CD14-positive monocyte (primary cell): ENCODE measurements at regions not wholly inside any gene's neighbourhood (a gene's known extent, or its start where the extent isn't known, plus 50 kb on each side); places are given as distances from the start of the nearest gene placed in this dataset.

ENCODE experiments used
- DNase-seq, 3 donors: peaks; one replicate each; pipeline ENCODE4 v3.0.0-alpha.2; 2011 to 2022
- H2AFZ ChIP-seq: 2 replicates; pipeline ENCODE4 v1.6.0; 2012; ENCODE audit warnings: mild to moderate bottlenecking, low read depth, low read length, inconsistent platforms; ENCODE audit not compliant: insufficient read depth, poor library complexity, severe bottlenecking
- H3K27ac ChIP-seq, 2 donors: 1 replicate in 1 of 2; 2 replicates in 1 of 2; pipeline ENCODE4 v1.5.1; 2012 to 2013; ENCODE audit warnings: low read length in 2 of 2, control low read depth in 1 of 2, inconsistent platforms in 1 of 2, low read depth in 1 of 2, mild to moderate bottlenecking in 1 of 2
- H3K27me3 ChIP-seq, 2 donors: one replicate each; pipeline versions ENCODE4 v1.6.0 to v1.6.1; 2011 to 2013; ENCODE audit warnings: low read length in 2 of 2; ENCODE audit not compliant: control insufficient read depth in 2 of 2, insufficient read depth in 2 of 2
- H3K36me3 ChIP-seq, 2 donors: replicated peaks in 1 of 2; 1 replicate in 1 of 2; 2 replicates in 1 of 2; pipeline versions ENCODE4 v1.5.1 to v1.6.1; 2012 to 2013; ENCODE audit warnings: low read length in 2 of 2, control low read depth in 1 of 2, inconsistent platforms in 1 of 2, mild to moderate bottlenecking in 1 of 2; ENCODE audit not compliant: insufficient read depth in 2 of 2, control insufficient read depth in 1 of 2
- H3K4me1 ChIP-seq, 2 donors: 1 replicate in 1 of 2; 2 replicates in 1 of 2; pipeline versions ENCODE4 v1.5.1 to v1.6.1; 2012 to 2013; ENCODE audit warnings: low read length in 2 of 2, control low read depth in 1 of 2, inconsistent platforms in 1 of 2, mild to moderate bottlenecking in 1 of 2, moderate library complexity in 1 of 2; ENCODE audit not compliant: insufficient read depth in 2 of 2, control insufficient read depth in 1 of 2
- H3K4me2 ChIP-seq: replicated peaks from 2 replicates; pipeline ENCODE3; 2012; ENCODE audit warnings: low read length, moderate library complexity, mild to moderate bottlenecking; ENCODE audit not compliant: poor library complexity, severe bottlenecking; ENCODE audit errors: extremely low read depth
- H3K4me3 ChIP-seq, 3 experiments: fragments of 200-600 bp in 1 of 3; sonication (generic) in 1 of 3; replicated peaks in 1 of 3; 1 replicate in 2 of 3; 2 replicates in 1 of 3; pipeline ENCODE4 v1.5.1; 2011 to 2013; ENCODE audit warnings: low read length in 3 of 3, mild to moderate bottlenecking in 3 of 3, control low read depth in 2 of 3, low read depth in 2 of 3, inconsistent platforms in 1 of 3, moderate library complexity in 1 of 3
- H3K79me2 ChIP-seq: 2 replicates; pipeline ENCODE4 v1.6.0; 2012; ENCODE audit warnings: mild to moderate bottlenecking, control low read depth, inconsistent platforms, low read length, moderate library complexity; ENCODE audit not compliant: insufficient read depth
- H3K9ac ChIP-seq: 2 replicates; pipeline ENCODE4 v1.6.0; 2017; ENCODE audit warnings: low read length, mild to moderate bottlenecking; ENCODE audit not compliant: insufficient read depth, poor library complexity, severe bottlenecking
- H3K9me3 ChIP-seq, 2 donors: replicated peaks in 1 of 2; 1 replicate in 1 of 2; 2 replicates in 1 of 2; pipeline versions ENCODE4 v1.5.1 to v1.6.1; 2012 to 2013; ENCODE audit warnings: low read length in 2 of 2, control low read depth in 1 of 2; ENCODE audit not compliant: control insufficient read depth in 1 of 2, insufficient read depth in 1 of 2
- H4K20me1 ChIP-seq: 2 replicates; pipeline ENCODE4 v1.6.0; 2012; ENCODE audit warnings: mild to moderate bottlenecking, low read length, control low read depth, moderate library complexity; ENCODE audit not compliant: insufficient read depth
- H3K27ac Mint-ChIP-seq, 7 donors: one replicate each; pipeline ENCODE4 v1.8.0; 2020; ENCODE audit warnings: mild to moderate bottlenecking in 7 of 7, mixed read lengths in 7 of 7, moderate library complexity in 6 of 7, inconsistent platforms in 2 of 7
- H3K27me3 Mint-ChIP-seq, 3 donors: one replicate each; pipeline ENCODE4 v1.8.0; 2021 to 2022; ENCODE audit warnings: low read depth in 3 of 3, mild to moderate bottlenecking in 3 of 3, mixed read lengths in 3 of 3, moderate library complexity in 3 of 3, inconsistent platforms in 1 of 3
- H3K36me3 Mint-ChIP-seq, 2 donors: one replicate each; pipeline ENCODE4 v1.8.0; 2020; ENCODE audit warnings: mixed read lengths in 2 of 2, inconsistent platforms in 1 of 2, mild to moderate bottlenecking in 1 of 2
- H3K4me1 Mint-ChIP-seq: one replicate; pipeline ENCODE4 v1.8.0; 2020; ENCODE audit warnings: mild to moderate bottlenecking, mixed read lengths
- H3K4me3 Mint-ChIP-seq, 2 donors: one replicate each; pipeline ENCODE4 v1.8.0; 2020; ENCODE audit warnings: mild to moderate bottlenecking in 2 of 2, mixed read lengths in 2 of 2, moderate library complexity in 1 of 2
- H3K9me3 Mint-ChIP-seq, 7 donors: one replicate each; pipeline ENCODE4 v1.8.0; 2020 to 2022; ENCODE audit warnings: mixed read lengths in 7 of 7, mild to moderate bottlenecking in 6 of 7, moderate library complexity in 6 of 7, inconsistent platforms in 2 of 7
- CTCF ChIP-seq: fragments of 200-600 bp; IDR thresholded peaks from one replicate; pipeline ENCODE4 v1.8.0; 2022; ENCODE audit warnings: antibody characterized with exemption, mild to moderate bottlenecking
- WGBS: methylation state at CpG from one replicate; pipeline ENCODE4 v1.1.5; 2013; ENCODE audit warnings: missing lambda C conversion rate; ENCODE audit not compliant: insufficient coverage; 5-methylcytosine and 5-hydroxymethylcytosine counted together
- intact Hi-C, 2 donors: fragments of 100-400 bp; cut with micrococcal nuclease; formaldehyde crosslinking; loops; one replicate each; pipeline versions ENCODE4 v1.15.0 to v1.15.1; 2023

DNA sequence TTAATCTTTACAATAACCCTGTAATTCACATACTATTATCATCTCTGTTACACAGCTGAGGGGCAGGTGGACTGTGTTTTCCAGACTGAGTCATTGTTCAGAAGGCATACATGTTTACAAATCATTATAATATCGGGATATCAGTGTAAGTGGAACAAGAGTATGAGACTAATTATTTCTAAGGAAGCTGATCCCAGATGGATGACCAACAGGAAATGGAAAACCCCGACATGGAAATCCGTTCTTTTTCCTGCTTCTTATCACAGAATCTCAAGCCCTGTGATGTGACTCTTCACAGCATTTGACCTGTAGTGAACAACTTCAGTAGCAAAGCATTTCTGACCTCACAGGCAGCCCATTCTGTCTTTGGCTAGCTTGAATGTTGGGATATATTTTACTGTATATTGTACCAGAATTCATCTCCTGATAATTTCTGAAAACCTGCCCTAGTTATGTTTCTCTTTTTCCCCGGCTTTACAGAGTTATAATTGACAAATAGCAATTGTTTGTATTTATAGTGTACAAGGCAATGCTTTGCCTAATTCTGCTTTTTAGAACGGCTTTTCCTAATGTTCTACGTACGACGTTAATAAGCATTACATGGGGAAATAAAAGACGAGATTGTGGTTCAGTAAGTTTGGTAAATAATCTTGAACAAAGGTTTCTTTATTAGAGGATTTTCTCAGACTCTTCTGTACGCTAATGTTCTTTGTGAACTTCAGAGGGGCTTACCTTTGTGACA is 78.6 kb upstream of the SYPL1 start:
- Histone ChIP-seq H3K27me3 (peaks cover 0 to 2% of the 10 kb centered on the region in 2 donors), H4K20me1 (no peaks in the 10 kb centered on the region), H2AFZ (no peak overlapping the region), H3K27ac (no peak overlapping the region), H3K9ac (no peak overlapping the region), H3K79me2 (no peaks in the 10 kb centered on the region), H3K9me3 (no peaks in the 10 kb centered on the region), H3K36me3 (no peaks in the 10 kb centered on the region), H3K4me3 (no peak overlapping the region), H3K4me2 (no peak overlapping the region), H3K4me1 (no peaks in the 10 kb centered on the region)
- WGBS: 67% methylated on average over 3 of the region's 10 CpGs
- no peak for TF ChIP-seq CTCF
- no peaks in the 10 kb centered on the region for H3K4me1 Mint-ChIP-seq
- H3K36me3 Mint-ChIP-seq: no peaks in the 10 kb centered on the region
- H3K27ac Mint-ChIP-seq: no peak overlapping the region
- no peak for DNase-seq
- no peak overlapping the region for H3K4me3 Mint-ChIP-seq
- H3K27me3 Mint-ChIP-seq: peaks cover 8 to 16% (median 15%) of the 10 kb centered on the region in 3 donors
- intact Hi-C loops: no loop called here
- H3K9me3 Mint-ChIP-seq: peaks cover 0 to 2% (median 0%) of the 10 kb centered on the region in 7 donors

DNA sequence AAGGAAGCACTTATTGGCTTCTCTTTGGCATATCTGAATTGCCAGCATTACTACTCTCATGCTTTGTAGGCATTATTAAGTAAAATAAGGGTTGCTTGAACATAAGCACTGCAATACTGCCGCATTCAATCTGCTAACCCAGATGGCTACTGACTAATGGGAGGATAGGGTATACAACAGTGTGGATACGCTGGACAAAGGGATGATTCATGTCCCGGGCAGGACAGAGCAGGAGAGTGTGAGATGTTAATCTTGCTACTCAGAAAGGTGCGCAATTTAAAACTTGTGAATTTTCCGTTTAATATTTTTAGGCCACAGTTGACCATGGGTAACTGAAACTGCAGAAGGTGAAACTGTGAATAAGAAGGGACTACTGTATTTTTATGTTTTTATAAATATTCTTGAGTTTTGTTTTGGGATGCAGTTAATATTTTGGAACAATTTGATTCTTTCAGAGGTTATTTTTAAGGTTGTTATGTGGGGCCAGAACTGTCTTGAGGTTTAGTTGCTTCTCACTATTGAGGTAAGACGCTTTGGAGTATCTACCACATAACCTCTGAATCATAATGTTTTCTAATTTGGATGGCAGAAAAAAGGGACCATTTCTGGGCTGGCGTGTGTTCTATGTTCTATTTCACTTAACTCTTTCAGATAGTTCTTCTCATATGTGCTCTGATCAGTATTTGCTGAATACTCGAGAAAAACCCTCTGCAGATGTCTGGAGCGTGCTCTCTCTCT is 75.7 kb upstream of the SYPL1 start:
- no peaks in the 10 kb centered on the region for H3K79me2 ChIP-seq
- intact Hi-C loops: no loop called here
- no peak overlapping the region for H3K4me2 ChIP-seq
- H3K4me1 ChIP-seq: no peaks in the 10 kb centered on the region
- H3K4me3 ChIP-seq: no peak overlapping the region
- Mint-ChIP-seq H3K27ac (no peak overlapping the region), H3K4me1 (no peaks in the 10 kb centered on the region), H3K36me3 (no peaks in the 10 kb centered on the region), H3K9me3 (peaks cover 0 to 2% (median 0%) of the 10 kb centered on the region in 7 donors), H3K4me3 (no peak overlapping the region), H3K27me3 (peaks cover 6 to 10% (median 7%) of the 10 kb centered on the region in 3 donors)
- H3K27me3 ChIP-seq: peaks cover 0 to 2% of the 10 kb centered on the region in 2 donors
- H3K36me3 ChIP-seq: no peaks in the 10 kb centered on the region
- TF ChIP-seq CTCF: no peak
- no peak for DNase-seq
- no peak overlapping the region for H3K9ac ChIP-seq
- no peak overlapping the region for H3K27ac ChIP-seq
- WGBS: 96% methylated on average over 8 of the region's 9 CpGs
- H2AFZ ChIP-seq: no peak overlapping the region
- no peaks in the 10 kb centered on the region for H4K20me1 ChIP-seq
- no peaks in the 10 kb centered on the region for H3K9me3 ChIP-seq
